Osteoblast (primary cell): ENCODE measurements at regions not wholly inside any gene's neighbourhood (a gene's known extent, or its start where the extent isn't known, plus 50 kb on each side); places are given as distances from the start of the nearest gene placed in this dataset.
"Not testable (repeated sequence)": the region's sequence is repeated elsewhere in the genome, so short reads cannot be mapped to it uniquely, and the experiment has no call there.

Experiments
- DNase-seq: peaks from one replicate; pipeline ENCODE4 v3.0.0; 2011; ENCODE audit warnings: low spot score, mixed read lengths; ENCODE audit not compliant: insufficient read length; ENCODE audit errors: missing footprints
- H2AFZ ChIP-seq: 2 replicates; pipeline ENCODE4 v1.6.0; 2011; ENCODE audit warnings: mild to moderate bottlenecking, low read length
- H3K27ac ChIP-seq: 2 replicates; pipeline ENCODE4 v1.5.1; 2011; ENCODE audit warnings: mild to moderate bottlenecking, low read depth, low read length, moderate library complexity
- H3K27me3 ChIP-seq: 2 replicates; pipeline ENCODE4 v1.6.0; 2012; ENCODE audit warnings: mild to moderate bottlenecking, control low read depth, inconsistent platforms, low read length, moderate library complexity; ENCODE audit not compliant: insufficient read depth
- H3K36me3 ChIP-seq: 2 replicates; pipeline ENCODE4 v1.5.1; 2011; ENCODE audit warnings: mild to moderate bottlenecking, low read length, control low read depth, moderate library complexity; ENCODE audit not compliant: insufficient read depth
- H3K4me1 ChIP-seq: 2 replicates; pipeline ENCODE4 v1.5.1; 2011; ENCODE audit warnings: mild to moderate bottlenecking, low read length, control low read depth, moderate library complexity; ENCODE audit not compliant: insufficient read depth
- H3K4me2 ChIP-seq: 2 replicates; pipeline ENCODE4 v1.6.0; 2011; ENCODE audit warnings: mild to moderate bottlenecking, low read length; ENCODE audit not compliant: insufficient read depth
- H3K4me3 ChIP-seq: fragments of 200-600 bp; sonication (generic); 3 replicates; pipeline ENCODE4 v1.5.1; 2012; ENCODE audit warnings: mild to moderate bottlenecking, low read length, inconsistent platforms; ENCODE audit not compliant: insufficient read depth
- H3K79me2 ChIP-seq: 2 replicates; pipeline ENCODE4 v1.6.0; 2012; ENCODE audit warnings: mild to moderate bottlenecking, low read length, control low read depth, inconsistent platforms; ENCODE audit not compliant: insufficient read depth
- H3K9me3 ChIP-seq: 2 replicates; pipeline ENCODE4 v1.5.1; 2011; ENCODE audit warnings: low read depth, low read length, control low read depth
- H4K20me1 ChIP-seq: 2 replicates; pipeline ENCODE4 v1.6.0; 2012; ENCODE audit warnings: mild to moderate bottlenecking, low read length, control low read depth; ENCODE audit not compliant: insufficient read depth
- TF ChIP-seq, protein P1 (sequence below): IDR thresholded peaks from 2 replicates; pipeline ENCODE4 v1.5.1; 2011; ENCODE audit warnings: mild to moderate bottlenecking, low read depth, low read length, moderate library complexity; ENCODE audit errors: extremely low read depth

DNA sequence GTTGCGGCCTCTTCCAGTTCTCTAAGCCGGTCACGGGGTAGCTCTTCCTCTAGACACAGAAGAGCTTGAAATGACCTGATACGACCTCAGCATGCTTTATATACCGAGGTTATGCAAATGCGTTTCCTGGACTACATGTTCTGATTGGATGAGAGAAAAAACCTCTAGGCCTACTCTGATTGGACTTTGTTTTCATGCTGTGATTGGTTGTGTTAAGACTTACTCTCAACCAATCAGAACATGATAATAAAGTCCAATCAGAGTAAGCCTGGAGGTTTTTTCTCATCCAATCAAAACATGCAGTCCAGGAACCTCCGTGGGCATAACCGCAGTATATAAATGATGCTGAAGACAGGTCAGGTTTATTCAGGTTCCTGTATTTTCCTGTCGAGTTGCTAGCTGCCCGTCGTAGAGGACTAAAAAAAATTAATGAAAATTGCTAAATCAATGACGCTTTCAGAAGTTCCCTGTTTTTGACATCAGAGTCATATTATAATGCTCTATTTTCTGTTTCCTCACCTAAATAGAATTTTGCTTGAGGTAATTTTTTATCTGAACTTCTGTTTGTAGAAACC, 177.4 kb downstream of the POTEB3 start:
- Histone ChIP-seq H3K27ac (no peak overlapping the region), H2AFZ (no peak overlapping the region), H3K4me1 (no peaks in the 10 kb centered on the region), H4K20me1 (no peaks in the 10 kb centered on the region), H3K4me2 (no peak overlapping the region), H3K79me2 (no peaks in the 10 kb centered on the region), H3K27me3 (no peaks in the 10 kb centered on the region), H3K9me3 (peaks cover 12% of the 10 kb centered on the region), H3K36me3 (no peaks in the 10 kb centered on the region), H3K4me3 (no peak overlapping the region)
- TF ChIP-seq, protein P1, sequence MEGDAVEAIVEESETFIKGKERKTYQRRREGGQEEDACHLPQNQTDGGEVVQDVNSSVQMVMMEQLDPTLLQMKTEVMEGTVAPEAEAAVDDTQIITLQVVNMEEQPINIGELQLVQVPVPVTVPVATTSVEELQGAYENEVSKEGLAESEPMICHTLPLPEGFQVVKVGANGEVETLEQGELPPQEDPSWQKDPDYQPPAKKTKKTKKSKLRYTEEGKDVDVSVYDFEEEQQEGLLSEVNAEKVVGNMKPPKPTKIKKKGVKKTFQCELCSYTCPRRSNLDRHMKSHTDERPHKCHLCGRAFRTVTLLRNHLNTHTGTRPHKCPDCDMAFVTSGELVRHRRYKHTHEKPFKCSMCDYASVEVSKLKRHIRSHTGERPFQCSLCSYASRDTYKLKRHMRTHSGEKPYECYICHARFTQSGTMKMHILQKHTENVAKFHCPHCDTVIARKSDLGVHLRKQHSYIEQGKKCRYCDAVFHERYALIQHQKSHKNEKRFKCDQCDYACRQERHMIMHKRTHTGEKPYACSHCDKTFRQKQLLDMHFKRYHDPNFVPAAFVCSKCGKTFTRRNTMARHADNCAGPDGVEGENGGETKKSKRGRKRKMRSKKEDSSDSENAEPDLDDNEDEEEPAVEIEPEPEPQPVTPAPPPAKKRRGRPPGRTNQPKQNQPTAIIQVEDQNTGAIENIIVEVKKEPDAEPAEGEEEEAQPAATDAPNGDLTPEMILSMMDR, result no peak
- peak; percentile 49 for DNase-seq

DNA sequence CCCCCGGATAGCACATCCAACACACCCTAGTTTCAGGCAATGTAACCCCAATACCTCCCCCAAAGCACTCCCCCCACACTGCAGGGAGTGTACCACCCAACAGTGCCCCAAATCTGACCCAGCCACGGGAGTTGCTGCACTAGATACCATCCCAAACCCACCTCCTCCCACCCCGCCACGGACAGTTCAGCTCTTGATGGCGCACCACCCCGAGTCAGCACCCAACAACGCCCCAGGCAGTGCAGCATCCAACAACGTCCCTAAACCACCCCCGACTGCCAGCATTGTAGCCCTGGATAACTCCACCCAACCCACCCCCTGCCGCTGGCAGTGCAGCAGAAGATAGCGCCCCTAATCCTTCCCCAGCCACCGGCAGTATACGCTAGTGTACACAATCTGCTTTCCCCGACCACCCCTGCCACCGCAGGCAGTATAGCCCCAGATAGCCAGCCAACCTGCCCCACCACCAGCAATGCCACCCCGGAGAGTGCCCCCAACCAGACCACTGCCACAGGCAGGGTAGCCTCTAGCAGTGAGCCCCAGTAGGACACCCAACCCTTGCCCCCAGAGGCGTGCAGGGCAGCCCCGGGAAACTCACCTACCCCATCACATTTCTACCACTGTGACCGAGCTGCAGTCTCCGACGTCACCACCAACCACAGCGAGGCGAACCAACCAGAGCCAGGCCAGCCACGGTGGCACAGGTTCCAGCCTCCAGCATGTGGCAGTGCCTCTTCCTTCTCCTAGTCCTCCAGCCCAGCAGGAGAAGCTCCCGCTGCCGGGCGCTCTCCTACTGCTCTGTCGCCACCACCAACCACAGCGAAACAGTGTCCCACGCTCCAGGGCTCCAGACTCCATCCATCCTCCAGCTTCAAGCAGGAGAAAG, 178.1 kb downstream of the POTEB3 start:
- H3K27ac ChIP-seq, result no peak overlapping the region
- H3K36me3 ChIP-seq, result no peaks in the 10 kb centered on the region
- H3K4me2 ChIP-seq, result no peak overlapping the region
- no peaks in the 10 kb centered on the region for H3K79me2 ChIP-seq
- no peaks in the 10 kb centered on the region for H3K27me3 ChIP-seq
- H3K4me1 ChIP-seq, result no peaks in the 10 kb centered on the region
- TF ChIP-seq, protein P1, result no peak
- peaks cover 12% of the 10 kb centered on the region for H3K9me3 ChIP-seq
- H3K4me3 ChIP-seq, result no peak overlapping the region
- no peak overlapping the region for H2AFZ ChIP-seq
- no peaks in the 10 kb centered on the region for H4K20me1 ChIP-seq
- peak; percentile 73 for DNase-seq

DNA sequence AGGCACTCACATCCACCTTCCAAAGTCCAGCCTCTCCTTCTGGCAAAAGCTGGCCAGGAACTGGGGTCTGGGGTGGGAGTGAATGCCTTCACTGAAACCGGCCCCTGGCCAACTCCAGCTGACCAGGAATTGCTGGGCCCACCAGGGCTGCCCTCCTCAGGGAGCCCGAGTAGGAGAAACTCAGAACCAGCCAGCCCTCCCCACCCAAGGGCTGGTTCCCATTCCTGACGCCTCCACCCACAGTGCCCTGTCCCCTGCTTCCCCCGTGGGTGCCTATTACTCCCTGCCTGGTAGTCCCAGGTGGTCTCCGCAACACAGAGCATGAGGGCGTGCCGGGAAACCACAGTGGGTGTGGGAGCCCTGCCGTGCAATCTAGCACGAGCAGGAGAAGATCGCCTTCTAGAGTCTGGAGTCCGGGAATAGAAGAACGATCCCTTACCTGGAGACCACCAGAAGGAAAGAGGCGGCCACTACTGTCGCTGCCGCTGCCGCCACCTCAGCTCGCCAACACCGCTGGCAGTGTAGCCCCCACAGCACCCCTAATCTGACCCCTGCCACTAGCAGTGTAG, 178.8 kb downstream of the POTEB3 start:
- Histone ChIP-seq H3K27me3 (no peaks in the 10 kb centered on the region), H3K4me2 (no peak overlapping the region), H4K20me1 (no peaks in the 10 kb centered on the region), H3K4me1 (no peaks in the 10 kb centered on the region), H3K9me3 (peaks cover 12% of the 10 kb centered on the region), H3K27ac (no peak overlapping the region), H3K36me3 (no peaks in the 10 kb centered on the region), H3K4me3 (no peak overlapping the region), H2AFZ (no peak overlapping the region), H3K79me2 (no peaks in the 10 kb centered on the region)
- no peak for DNase-seq
- TF ChIP-seq, protein P1, result no peak

GRCh38 chr15:21260966-21261395, 179.3 kb downstream of the POTEB3 start:
- no peak overlapping the region for H3K4me2 ChIP-seq
- peaks cover 12% of the 10 kb centered on the region for H3K9me3 ChIP-seq
- TF ChIP-seq, protein P1, result no peak
- no peaks in the 10 kb centered on the region for H3K27me3 ChIP-seq
- no peak overlapping the region for H3K4me3 ChIP-seq
- DNase-seq, result peak; percentile 73
- no peaks in the 10 kb centered on the region for H3K4me1 ChIP-seq
- no peaks in the 10 kb centered on the region for H4K20me1 ChIP-seq
- no peak overlapping the region for H3K27ac ChIP-seq
- no peak overlapping the region for H2AFZ ChIP-seq
- H3K79me2 ChIP-seq, result no peaks in the 10 kb centered on the region
- no peaks in the 10 kb centered on the region for H3K36me3 ChIP-seq

DNA sequence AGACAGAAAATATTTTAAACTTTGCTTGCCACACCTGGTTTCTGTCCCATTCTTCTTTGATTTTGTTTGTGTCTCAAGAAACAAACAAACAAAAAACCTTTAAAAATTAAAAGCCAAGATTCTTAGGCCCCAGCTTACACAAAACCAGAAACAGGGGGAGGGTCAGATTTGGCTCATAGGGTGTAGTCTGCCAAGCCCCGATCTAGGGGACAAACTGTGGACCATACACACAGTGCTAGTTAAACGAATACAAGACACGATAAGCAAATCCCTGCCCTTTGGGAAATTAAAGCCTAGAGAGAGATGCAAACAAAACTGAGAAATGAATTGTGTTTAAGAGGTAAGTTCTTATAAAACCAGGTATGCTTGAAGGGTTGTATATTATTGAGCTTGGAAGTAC, 181.7 kb downstream of the POTEB3 start:
- H3K36me3 ChIP-seq, H3K27me3 ChIP-seq, H3K4me1 ChIP-seq, H3K4me2 ChIP-seq, H4K20me1 ChIP-seq, H3K27ac ChIP-seq, H3K79me2 ChIP-seq, H2AFZ ChIP-seq, H3K4me3 ChIP-seq: not testable (repeated sequence)
- peaks cover 12% of the 10 kb centered on the region for H3K9me3 ChIP-seq
- DNase-seq, result peak; percentile 25
